NCI-H2107 (cell line): ENCODE measurements at regions not wholly inside any gene's neighbourhood (a gene's known extent, or its start where the extent isn't known, plus 50 kb on each side); places are given as distances from the start of the nearest gene placed in this dataset.
"Not testable (repeated sequence)": the region's sequence is repeated elsewhere in the genome, so short reads cannot be mapped to it uniquely, and the experiment has no call there.

Experiments
- DNase-seq: peaks from one replicate; lab custom pipeline; 2025; lab: John Stamatoyannopoulos, UW

- no peak for DNase-seq
Measured at GRCh38 chr21:19523061-19523460, 1119.5 kb upstream of the TMPRSS15 start.

DNA sequence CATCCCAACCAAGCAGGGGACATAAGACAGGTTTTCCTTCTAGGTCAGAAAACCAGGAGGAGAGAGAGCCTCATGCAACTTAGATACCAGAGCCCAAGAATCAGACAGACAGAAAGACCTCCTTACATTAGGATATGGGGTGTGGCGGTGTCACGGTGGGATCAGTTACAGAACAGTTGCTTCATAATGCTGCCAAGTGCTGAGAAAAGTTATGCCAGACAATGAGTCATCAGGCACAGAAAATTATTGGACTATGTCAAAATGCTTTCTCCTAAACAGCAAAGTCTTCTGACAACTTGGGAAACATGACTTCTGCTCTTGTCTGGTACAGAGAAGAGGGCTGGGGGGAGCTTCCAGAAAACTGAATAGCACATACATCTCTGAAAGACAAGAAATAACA lies 1120.2 kb upstream of the TMPRSS15 start:
- no peak for DNase-seq

GRCh38 chr21:19529031-19529430 lies 1125.4 kb upstream of the TMPRSS15 start:
- no peak for DNase-seq

GRCh38 chr21:19535356-19535755 lies 1131.8 kb upstream of the TMPRSS15 start:
- DNase-seq: no peak

- no peak for DNase-seq
Measured at GRCh38 chr21:19537116-19537515, 1133.5 kb upstream of the TMPRSS15 start.

GRCh38 chr21:19540287-19540686 lies 1136.7 kb upstream of the TMPRSS15 start:
- DNase-seq: no peak

GRCh38 chr21:19541602-19542001 lies 1138.0 kb upstream of the TMPRSS15 start:
- no peak for DNase-seq

DNA sequence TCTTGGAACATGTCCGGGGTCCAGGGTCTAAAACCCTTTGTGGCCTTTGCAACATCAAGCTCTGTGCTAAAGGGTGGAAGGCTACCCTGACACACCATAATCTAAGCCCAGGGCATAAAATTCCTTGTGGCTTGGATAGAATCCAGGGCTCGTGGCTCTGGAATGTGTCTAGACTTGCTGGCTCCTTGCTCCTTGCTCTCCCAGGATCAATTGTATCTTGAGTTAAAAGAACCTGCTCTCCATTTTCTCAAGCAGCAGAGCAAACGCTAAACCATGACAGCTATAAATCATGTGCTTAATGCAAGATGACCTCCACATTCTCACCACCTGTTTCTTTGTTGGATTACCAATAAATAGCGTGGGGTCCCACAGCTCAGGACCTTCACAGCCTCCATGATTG lies 1140.9 kb upstream of the TMPRSS15 start:
- DNase-seq: not testable (repeated sequence)

DNA sequence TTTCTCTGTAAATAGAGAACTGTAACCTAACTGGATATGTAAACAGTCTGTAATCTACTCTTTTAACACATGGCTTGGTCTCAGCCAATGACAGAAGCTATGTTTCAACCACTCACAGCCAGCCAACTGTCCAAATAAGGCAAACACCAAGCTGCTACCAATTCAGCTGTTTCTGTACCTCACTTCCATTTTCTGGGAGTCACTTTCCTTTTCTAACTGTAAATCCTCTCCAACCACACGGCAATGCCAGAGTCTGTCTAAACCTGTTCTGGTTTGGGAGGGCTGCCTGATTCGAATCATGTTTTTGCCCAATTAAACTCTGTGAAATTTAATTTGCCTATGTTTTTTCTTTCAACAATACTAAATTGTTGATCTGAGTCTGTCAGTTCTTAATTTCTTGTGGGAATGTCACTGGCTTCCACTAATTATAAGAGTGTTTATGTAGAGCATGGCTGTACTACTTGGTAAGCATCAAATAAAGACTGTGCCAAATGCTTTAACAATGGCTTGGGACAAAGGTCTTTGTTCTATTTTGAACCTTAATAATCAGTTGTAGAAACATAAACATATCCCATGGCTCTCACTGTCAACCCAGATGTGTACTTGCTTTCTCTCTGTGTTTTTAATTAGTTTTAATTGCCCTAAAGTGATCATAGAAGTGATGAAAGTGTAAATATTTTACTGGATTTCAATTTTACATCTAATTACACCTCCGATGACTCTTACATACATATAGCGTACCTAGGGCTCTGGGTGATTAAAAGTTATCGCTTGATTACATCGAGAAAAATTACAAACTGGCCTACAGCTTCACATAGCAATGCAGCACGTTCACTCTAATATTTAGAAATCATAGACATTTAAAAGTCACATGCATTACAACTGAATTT lies 1144.6 kb upstream of the TMPRSS15 start:
- no peak for DNase-seq

DNA sequence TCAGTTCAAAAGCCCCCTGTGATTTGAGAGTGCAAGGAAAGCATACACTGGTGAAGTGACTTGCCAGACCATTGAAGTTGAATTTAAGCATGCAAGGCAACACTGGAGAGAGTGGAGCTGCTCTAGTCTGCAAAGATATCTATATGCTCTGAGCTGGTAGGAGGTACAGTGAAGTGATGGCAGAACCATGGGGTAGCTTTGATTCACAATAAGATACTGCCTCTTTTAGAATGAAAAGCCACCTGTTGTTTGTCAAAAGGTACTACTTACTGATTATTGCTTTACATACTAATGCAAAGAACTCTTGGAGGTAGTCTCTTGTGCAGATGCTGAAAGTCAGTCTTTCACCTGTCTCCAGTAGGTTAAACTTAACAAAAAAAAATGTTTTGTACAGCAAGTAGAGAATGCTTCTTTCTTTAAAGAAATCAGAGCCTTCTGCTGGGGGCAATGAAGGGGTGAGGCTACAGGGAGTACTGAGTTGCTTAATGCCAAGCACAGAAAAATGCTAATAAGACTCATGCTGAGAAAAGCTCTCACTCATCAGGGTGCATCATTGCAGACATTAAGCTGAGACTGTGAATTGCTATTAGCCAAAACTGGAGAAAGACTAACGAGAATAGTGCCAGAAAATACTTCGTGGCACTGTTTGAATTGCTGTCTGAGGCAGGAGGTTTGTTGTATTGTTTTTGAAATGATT lies 1150.5 kb upstream of the TMPRSS15 start:
- DNase-seq: no peak

GRCh38 chr21:19557046-19557445 lies 1153.5 kb upstream of the TMPRSS15 start:
- DNase-seq: no peak

- DNase-seq: no peak
Measured at GRCh38 chr21:19557488-19557887, 1153.9 kb upstream of the TMPRSS15 start.

DNA sequence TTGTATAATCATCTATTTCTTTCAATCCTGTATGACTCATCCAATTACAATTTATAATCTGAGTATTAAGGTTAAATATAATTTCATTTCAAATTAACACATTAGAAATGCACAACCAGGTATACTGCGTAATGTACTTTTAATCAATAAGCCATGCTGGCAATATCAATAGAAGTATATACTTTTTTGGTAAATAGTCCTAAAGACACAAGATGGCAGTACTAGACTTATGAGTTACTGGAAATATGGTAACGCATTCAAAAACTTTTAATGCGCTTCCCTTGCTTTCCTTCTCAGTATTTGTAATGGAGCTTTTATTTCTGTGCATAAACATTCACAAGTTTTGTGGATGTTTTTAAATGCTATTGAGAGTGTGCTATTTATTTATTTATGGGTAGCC lies 1162.0 kb upstream of the TMPRSS15 start:
- no peak for DNase-seq

DNA sequence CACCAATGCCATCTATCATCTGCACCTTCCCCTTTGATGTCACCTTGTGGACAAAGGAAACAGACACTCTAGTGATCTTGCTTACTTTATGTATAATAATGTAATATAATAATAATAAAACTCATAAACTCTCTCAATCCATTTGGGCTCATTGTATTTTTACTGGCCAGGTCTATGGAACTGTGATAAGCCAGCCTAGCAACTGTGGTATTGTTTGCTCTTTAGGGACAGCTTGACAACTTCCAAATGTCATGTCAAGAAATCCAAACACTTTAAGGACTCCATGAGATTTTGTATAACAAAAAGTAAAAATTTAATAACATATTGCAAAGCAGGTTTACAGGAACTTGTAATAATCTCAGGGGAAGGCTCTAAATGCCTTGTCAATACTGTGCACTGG lies 1163.4 kb upstream of the TMPRSS15 start:
- DNase-seq: no peak

DNA sequence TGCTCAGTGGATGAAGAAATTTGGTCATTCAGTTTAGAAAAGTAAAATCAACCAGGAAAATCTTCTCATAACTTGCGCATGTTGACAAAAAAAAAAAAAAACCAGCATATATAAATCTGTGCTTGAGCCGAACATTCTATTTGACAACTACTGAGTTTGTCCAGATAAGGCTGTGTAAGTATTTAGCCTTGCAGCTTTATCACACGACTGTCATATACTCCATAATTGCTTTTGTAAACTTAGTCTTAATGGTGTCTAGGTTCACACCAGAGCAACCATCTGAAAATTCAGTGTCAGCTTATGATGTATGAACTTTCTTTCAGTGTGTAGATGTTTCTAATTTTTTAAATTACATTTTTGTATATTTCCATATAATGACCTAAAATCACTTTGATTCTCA lies 1173.8 kb upstream of the TMPRSS15 start:
- DNase-seq: no peak

- no peak for DNase-seq
Measured at GRCh38 chr21:19590044-19590443, 1186.5 kb upstream of the TMPRSS15 start.

- no peak for DNase-seq
Measured at GRCh38 chr21:19603011-19603593, 1199.5 kb upstream of the TMPRSS15 start.

- no peak for DNase-seq
Measured at GRCh38 chr21:19608101-19608621, 1204.6 kb upstream of the TMPRSS15 start.

DNA sequence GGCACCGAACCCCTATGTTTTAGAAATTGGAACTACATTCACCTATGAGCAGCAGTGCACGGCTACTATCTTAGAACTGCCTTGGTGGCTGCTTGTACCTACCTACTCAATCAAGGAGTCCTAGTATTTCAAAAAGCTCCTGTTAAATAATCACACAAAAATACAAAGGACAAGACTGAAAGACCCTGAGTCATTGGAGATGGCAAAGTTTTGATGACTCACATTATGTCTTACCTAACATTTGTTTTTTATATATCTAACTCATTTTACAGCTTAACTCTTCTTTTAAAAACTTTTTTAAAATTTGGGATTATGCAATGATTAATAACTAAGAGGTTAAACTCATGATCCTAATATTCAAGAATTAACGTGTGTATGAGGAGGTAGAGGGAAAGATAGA lies 1206.0 kb upstream of the TMPRSS15 start:
- no peak for DNase-seq

- DNase-seq: no peak
Measured at GRCh38 chr21:19621837-19622496, 1218.4 kb upstream of the TMPRSS15 start.

- no peak for DNase-seq
Measured at GRCh38 chr21:19640964-19641363, 1237.4 kb upstream of the TMPRSS15 start.

GRCh38 chr21:19648391-19648790 lies 1244.8 kb upstream of the TMPRSS15 start:
- no peak for DNase-seq
